GM12892 (cell line): ENCODE measurements at regions not wholly inside any gene's neighbourhood (a gene's known extent, or its start where the extent isn't known, plus 50 kb on each side); places are given as distances from the start of the nearest gene placed in this dataset.

Source experiments
- POLR2A ChIP-seq: IDR thresholded peaks from 2 replicates; pipeline ENCODE4 v1.6.1; 2011; ENCODE audit warnings: low read depth, low read length, control low read depth
- POLR2AphosphoS5 ChIP-seq: IDR thresholded peaks from 2 replicates; pipeline ENCODE4 v1.6.1; 2011; ENCODE audit warnings: low read depth, low read length, control low read depth
- TAF1 ChIP-seq: IDR thresholded peaks from 2 replicates; pipeline ENCODE4 v1.6.1; 2011; ENCODE audit warnings: low read depth, mild to moderate bottlenecking, control low read depth, low read length, borderline replicate concordance

- TF ChIP-seq POLR2AphosphoS5, result no peak
- TF ChIP-seq POLR2A, result no peak
- no peak for TF ChIP-seq TAF1
Observed at GRCh38 chr17:73980517-73980916, 223.0 kb upstream of the RPL38 start.
